ENCODE measurements at regions not wholly inside any gene's neighbourhood (a gene's known extent, or its start where the extent isn't known, plus 50 kb on each side); places are given as distances from the start of the nearest gene placed in this dataset.

DNA sequence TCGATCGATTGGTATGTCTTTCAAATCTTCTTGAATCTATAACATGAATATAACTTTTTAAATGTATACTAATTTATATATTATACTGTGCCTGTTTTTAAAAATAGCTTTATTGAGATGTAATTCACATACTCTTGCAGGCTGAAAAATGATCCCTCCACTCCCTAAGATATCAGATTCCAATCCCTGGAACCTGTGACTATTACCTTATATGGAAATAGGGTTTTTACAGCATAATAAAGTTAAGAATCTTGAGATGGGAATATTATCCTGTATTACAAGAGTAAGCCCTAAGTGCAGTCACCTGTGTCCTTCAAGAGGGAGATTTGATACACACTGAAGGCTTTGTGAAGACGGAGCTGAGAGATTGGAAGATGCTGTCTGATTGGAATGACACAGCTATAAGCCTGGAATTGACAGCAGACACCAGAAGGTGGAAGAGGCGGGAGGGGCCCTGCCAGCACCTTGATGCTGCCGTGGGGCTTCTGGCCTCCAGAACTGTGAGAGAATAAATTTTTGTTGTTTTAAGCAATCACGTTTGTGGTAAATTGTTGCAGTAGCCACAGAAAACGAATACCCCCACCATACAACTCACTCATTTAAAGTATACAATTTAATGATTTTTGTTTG is 161.3 kb downstream of the RMI1 start:
- TF ChIP-seq ZC3H11A (IDR thresholded peaks at IDR 0.05) (no peak), FOSL2 (IDR thresholded peaks at IDR 0.05) (no peak), FOSL2 (CRISPR knock-in tag; IDR thresholded peaks at IDR 0.05) (no peak), POLR2AphosphoS2 (conservative IDR thresholded peaks at IDR 0.05; ENCODE audit: low read length) (no peak), EHF (CRISPR knock-in tag; IDR thresholded peaks at IDR 0.05) (no peak), EP300 (IDR thresholded peaks at IDR 0.05) (no peak), POLR2A (IDR thresholded peaks at IDR 0.05; ENCODE audit: low read length) (no peak), ZNF302 (CRISPR knock-in tag; IDR thresholded peaks at IDR 0.05) (no peak), MAZ (IDR thresholded peaks at IDR 0.05; ENCODE audit: borderline replicate concordance, low read depth, low read length) (no peak), HEYL (CRISPR knock-in tag; IDR thresholded peaks at IDR 0.05) (no peak), BHLHE40 (IDR thresholded peaks at IDR 0.05; ENCODE audit: low read depth, low read length) (no peak), EHMT2 (IDR thresholded peaks at IDR 0.05; ENCODE audit: low read depth) (no peak)
- TF ChIP-seq, protein P1, sequence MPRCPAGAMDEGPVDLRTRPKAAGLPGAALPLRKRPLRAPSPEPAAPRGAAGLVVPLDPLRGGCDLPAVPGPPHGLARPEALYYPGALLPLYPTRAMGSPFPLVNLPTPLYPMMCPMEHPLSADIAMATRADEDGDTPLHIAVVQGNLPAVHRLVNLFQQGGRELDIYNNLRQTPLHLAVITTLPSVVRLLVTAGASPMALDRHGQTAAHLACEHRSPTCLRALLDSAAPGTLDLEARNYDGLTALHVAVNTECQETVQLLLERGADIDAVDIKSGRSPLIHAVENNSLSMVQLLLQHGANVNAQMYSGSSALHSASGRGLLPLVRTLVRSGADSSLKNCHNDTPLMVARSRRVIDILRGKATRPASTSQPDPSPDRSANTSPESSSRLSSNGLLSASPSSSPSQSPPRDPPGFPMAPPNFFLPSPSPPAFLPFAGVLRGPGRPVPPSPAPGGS (IDR thresholded peaks at IDR 0.05): no peak
- TF ChIP-seq, protein P2, sequence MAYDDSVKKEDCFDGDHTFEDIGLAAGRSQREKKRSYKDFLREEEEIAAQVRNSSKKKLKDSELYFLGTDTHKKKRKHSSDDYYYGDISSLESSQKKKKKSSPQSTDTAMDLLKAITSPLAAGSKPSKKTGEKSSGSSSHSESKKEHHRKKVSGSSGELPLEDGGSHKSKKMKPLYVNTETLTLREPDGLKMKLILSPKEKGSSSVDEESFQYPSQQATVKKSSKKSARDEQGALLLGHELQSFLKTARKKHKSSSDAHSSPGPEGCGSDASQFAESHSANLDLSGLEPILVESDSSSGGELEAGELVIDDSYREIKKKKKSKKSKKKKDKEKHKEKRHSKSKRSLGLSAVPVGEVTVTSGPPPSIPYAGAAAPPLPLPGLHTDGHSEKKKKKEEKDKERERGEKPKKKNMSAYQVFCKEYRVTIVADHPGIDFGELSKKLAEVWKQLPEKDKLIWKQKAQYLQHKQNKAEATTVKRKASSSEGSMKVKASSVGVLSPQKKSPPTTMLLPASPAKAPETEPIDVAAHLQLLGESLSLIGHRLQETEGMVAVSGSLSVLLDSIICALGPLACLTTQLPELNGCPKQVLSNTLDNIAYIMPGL (CRISPR knock-in tag; IDR thresholded peaks at IDR 0.05; ENCODE audit: borderline replicate concordance): no peak
- Histone ChIP-seq H3K4me2 (no peak overlapping the region), H3K27ac (no peak overlapping the region), H3K4me1 (peaks cover 2% of the 10 kb centered on the region; the same call in 2 of the 3 replicates), H3K4me3 (no peak overlapping the region), H3K9me3 (no peaks in the 10 kb centered on the region)
- ChIA-PET CTCF (no interaction called here), POLR2A (interaction anchor here (0.8 kb wide), 1 partner anchor 162 kb away, joined by 8 read pairs; the partner anchor contains the start of gene HNRNPK)
- no peak for DNase-seq (ENCODE audit: low read depth in 1 of 2, low spot score in 1 of 2)
- FAIRE-seq: no peak
- ATAC-seq: no peak
- 61% methylated on average over 7 of the region's 7 CpGs for WGBS (ENCODE audit: missing lambda C conversion rate)

DNA sequence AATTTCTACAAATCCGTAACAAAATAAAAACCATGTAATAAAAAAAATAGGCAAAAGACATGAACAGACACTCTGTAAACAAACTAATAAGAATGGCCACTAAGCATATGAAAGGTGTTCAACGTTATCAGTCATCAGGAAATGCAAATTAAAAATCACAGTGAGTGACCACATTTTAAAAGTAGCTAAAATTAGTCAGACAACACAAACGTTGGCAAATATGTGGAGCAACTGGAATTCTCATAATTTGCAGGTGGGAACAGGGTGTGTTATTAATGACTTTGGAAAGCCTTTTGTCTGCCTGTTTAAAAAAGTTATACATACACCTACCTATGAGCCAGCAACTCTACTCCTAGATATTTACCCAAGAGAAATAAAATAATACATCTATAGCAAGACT is 164.4 kb downstream of the RMI1 start:
- POLR2A ChIA-PET: no interaction called here
- CTCF ChIA-PET: no interaction called here
- H3K4me2 ChIP-seq: no peak overlapping the region

More for the DNA sequence above, 164.4 kb downstream of the RMI1 start:
- no peak for TF ChIP-seq EHMT2 (IDR thresholded peaks at IDR 0.05; ENCODE audit: low read depth)
- no peak for TF ChIP-seq ZC3H11A (IDR thresholded peaks at IDR 0.05)
- TF ChIP-seq, protein P3, sequence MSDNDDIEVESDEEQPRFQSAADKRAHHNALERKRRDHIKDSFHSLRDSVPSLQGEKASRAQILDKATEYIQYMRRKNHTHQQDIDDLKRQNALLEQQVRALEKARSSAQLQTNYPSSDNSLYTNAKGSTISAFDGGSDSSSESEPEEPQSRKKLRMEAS (IDR thresholded peaks at IDR 0.05): no peak
- no peak for TF ChIP-seq ESRRA (IDR thresholded peaks at IDR 0.05; ENCODE audit: borderline replicate concordance, low read length)
- TF ChIP-seq, protein P4, sequence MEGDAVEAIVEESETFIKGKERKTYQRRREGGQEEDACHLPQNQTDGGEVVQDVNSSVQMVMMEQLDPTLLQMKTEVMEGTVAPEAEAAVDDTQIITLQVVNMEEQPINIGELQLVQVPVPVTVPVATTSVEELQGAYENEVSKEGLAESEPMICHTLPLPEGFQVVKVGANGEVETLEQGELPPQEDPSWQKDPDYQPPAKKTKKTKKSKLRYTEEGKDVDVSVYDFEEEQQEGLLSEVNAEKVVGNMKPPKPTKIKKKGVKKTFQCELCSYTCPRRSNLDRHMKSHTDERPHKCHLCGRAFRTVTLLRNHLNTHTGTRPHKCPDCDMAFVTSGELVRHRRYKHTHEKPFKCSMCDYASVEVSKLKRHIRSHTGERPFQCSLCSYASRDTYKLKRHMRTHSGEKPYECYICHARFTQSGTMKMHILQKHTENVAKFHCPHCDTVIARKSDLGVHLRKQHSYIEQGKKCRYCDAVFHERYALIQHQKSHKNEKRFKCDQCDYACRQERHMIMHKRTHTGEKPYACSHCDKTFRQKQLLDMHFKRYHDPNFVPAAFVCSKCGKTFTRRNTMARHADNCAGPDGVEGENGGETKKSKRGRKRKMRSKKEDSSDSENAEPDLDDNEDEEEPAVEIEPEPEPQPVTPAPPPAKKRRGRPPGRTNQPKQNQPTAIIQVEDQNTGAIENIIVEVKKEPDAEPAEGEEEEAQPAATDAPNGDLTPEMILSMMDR (IDR thresholded peaks at IDR 0.05): no peak
- no peak for TF ChIP-seq KDM1A (IDR thresholded peaks at IDR 0.05; ENCODE audit: low read depth)
- TF ChIP-seq MAFK (IDR thresholded peaks at IDR 0.05; ENCODE audit: partially characterized antibody): no peak
- TF ChIP-seq POLR2A (IDR thresholded peaks at IDR 0.05; ENCODE audit: low read length): no peak
- TF ChIP-seq SMC3 (IDR thresholded peaks at IDR 0.05): no peak
- no peak for TF ChIP-seq RFX5 (IDR thresholded peaks at IDR 0.05)
- no peak for TF ChIP-seq TP53 (CRISPR knock-in tag; IDR thresholded peaks at IDR 0.05)
- TF ChIP-seq CEBPB (IDR thresholded peaks at IDR 0.05): no peak
- TF ChIP-seq CBX8 (IDR thresholded peaks at IDR 0.05): no peak
- TF ChIP-seq CHD2 (IDR thresholded peaks at IDR 0.05; ENCODE audit: low read length, partially characterized antibody): no peak
- TF ChIP-seq, protein P5, sequence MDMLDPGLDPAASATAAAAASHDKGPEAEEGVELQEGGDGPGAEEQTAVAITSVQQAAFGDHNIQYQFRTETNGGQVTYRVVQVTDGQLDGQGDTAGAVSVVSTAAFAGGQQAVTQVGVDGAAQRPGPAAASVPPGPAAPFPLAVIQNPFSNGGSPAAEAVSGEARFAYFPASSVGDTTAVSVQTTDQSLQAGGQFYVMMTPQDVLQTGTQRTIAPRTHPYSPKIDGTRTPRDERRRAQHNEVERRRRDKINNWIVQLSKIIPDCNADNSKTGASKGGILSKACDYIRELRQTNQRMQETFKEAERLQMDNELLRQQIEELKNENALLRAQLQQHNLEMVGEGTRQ (IDR thresholded peaks at IDR 0.05): no peak
- no peak for TF ChIP-seq NR3C1 (IDR thresholded peaks at IDR 0.05)
- no peak for TF ChIP-seq FOSB (CRISPR knock-in tag; IDR thresholded peaks at IDR 0.05)
- no peak for TF ChIP-seq EP300 (IDR thresholded peaks at IDR 0.05)
- Histone ChIP-seq H3K4me3 (no peak overlapping the region), H3K9me3 (no peaks in the 10 kb centered on the region), H3K27ac (no peak overlapping the region), H3K4me1 (no peaks in the 10 kb centered on the region)
- no peak for DNase-seq (ENCODE audit: low read depth in 1 of 2, low spot score in 1 of 2)
- ATAC-seq: no peak
- FAIRE-seq: no peak
- WGBS (ENCODE audit: missing lambda C conversion rate): 22% methylated on average over 3 of the region's 3 CpGs

All from A549 (cell line).